Stimulated activated CD8-positive, alpha-beta memory T cell treated with anti-CD3 and anti-CD28 coated beads, Interleukin-12 subunit alpha, Interleukin-12 subunit beta, amount 100 ng/mL, for 4 hours (primary cell): ENCODE measurements at regions not wholly inside any gene's neighbourhood (a gene's known extent, or its start where the extent isn't known, plus 50 kb on each side); places are given as distances from the start of the nearest gene placed in this dataset.

Source experiments
- DNase-seq: peaks from one replicate; pipeline ENCODE4 v3.0.0-alpha.2; 2020; ENCODE audit warnings: low read depth

GRCh38 chr16:66289051-66289680 lies 77.3 kb upstream of the CDH5 start:
- DNase-seq, result no peak

DNA sequence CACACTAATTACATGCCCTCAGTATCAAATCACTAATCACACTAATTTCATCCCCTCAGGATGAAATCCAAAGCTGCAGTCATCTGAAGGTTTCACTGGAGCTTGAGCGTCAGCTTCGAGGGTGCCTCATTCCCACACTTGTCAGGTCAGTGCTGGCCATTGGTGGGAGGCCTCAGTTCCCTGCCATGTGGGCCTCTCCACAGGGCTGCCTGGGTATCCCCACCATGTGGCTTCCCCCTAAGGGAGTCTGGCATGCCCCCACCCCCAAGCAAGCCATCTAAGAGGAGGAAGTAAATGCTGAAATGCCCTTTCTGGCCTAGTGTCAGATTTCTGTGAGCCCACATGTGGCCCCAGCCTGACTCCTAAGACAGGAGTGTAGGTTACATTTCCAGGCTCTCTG lies 78.6 kb upstream of the CDH5 start:
- DNase-seq, result no peak

DNA sequence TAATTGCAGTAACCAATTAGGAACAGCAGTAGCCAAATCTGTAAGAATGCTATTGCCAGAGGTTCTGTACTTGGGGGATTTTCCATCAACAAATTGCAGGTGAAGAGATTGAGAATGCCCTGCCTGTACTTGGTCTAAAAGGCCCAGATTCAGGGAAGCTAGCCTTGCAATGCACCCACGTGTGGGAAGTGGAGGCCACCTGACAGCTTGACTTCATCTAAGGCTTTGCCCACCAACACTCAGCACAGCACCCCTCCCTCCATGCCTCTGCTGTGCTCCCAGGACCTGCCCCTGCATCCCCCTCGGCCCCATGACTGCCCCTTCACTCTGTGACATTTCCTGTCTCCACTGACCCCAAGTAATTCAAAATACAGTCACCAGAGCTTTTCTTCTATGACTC lies 79.1 kb upstream of the CDH5 start:
- no peak for DNase-seq

DNA sequence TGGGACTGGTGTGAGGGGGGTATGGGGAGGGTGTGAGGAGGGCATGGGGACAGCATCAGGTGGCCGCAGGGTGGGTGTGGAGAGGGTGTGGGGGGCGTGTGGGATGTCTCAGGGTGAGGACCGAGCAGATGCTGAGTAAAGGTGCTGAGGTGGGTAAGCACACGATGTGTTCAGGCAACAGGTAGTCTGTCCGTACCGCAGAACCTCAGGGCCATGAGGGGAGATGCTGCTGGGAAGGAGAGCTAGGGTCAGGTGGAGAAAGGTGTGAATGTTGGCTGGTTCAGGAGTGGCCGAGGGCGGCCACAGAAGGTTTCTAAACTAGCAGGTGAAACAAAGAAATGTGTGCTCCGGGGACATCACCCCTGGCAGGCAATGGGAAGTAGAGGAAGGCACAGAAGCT lies 80.0 kb upstream of the CDH5 start:
- no peak for DNase-seq

DNA sequence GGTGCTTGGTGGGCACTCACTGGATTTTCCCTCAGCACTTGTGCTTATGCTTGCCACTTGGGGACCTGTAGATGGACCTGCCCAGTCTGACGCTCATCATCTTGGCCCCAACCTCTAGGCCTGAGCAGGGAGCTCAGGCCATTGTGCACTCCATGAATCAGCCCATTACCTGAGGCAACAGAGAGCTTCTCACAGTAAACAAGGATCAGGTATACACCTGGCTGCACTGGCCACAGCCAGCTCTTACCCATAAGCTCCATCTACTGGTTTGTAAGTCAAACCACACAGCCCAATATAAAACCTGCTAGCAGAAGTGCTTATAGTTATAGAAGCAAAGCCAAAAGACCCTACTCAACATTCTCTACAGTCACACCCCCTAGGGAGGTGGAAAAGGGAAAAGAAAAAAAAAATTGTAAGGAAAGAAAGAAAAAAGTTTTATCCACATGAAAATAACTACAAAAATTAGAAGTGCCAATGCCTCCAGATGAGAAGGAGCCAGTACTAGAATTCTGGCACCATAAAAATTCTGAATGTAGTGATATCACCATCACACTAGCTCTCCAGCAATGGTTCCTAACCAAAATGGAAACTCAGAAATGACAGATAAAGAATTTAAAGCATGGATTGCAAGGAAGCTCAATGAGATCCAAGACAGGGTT lies 87.8 kb upstream of the CDH5 start:
- no peak for DNase-seq

DNA sequence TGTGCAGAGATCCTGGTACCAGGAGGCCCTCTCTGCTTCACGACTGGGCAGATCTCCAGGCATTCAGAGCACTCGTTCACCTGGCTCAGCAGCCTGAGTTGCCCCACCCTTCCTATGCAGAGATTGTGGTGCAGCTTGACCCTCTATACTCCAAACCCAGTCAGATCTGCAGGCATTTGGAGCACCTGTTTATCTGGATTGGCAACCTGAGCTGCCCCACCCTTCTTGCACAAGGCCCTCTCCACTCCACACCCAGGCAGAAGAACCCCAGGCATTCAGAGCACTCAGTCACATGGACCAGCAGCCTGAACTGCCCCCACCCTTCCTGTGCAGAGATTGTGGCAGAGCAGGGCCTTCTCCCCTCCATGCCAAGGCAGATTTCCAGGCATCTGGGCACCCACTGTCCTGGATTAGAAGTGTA lies 88.4 kb upstream of the CDH5 start:
- no peak for DNase-seq

GRCh38 chr16:66277311-66278070 lies 89.0 kb upstream of the CDH5 start:
- DNase-seq, result no peak

- DNase-seq, result no peak
Measured at GRCh38 chr16:66275775-66276428, 90.6 kb upstream of the CDH5 start.

DNA sequence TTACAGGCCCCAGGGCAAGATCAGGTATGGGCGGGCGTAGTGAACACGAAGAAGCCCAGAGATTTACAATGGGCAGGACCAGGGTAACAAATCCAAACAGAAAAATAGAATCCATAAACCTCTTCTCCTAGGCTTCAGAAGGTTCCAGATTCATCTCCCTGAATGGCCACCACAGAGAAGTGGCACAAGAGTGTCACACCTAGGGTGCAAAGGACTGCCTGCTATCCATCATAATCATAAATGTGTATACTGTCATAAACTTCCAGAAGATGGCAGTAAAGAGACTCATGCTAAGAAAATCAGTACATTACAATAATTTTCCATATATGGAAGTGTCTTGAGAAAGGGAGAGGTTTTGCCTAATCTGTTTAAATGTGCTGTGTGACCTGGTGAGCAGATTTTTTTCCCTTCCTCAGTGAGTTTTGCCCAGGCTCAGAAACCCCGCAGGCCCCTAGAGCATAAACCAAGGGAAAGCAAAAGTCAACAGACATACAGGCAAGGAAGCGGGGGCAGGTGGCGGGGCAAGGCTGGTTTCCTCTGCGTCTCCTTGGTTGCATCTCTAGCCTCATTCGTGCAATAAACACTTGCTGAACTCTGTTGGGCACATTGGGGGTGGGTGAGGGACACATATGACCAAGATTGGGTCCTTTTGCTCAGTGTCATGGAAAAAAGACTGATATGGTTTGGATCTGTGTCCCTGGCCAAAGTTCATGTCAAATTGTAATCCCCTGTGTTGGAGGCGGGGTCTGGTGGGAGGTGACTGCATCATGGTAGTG lies 92.0 kb upstream of the CDH5 start:
- DNase-seq, result no peak

DNA sequence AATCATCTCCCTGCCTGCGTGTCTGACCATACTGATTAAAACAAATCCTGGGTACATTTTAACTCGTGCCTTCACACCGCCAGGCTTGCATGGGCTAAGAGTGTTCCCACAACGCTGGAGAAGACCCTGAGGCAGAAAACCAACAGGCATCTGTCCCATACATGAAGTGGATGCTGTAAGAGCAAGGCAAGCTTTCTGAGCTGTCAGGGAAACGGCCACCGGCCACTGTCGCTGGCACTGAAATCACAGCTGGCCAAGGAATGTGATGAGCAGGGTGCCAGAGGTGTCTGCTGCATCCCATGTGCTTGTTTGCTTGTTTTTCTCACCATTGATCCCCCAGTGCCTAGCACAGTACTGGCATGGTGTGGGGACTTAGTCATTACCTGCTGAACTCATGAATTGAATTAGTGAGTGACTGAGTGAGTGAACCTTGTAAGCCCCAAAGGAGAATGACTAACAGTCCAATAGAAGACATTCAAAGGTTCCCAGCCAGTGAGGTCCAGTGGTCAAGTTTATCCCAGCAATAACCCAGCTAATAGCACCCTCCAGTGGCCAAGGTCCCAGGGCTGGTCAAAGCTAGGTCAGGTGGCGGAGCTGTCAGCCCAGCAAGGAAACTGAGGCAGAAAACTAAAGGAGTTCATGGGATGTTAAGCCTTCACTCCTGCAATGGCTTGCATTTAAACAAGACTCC lies 92.7 kb upstream of the CDH5 start:
- DNase-seq, result no peak

- DNase-seq, result no peak
Measured at GRCh38 chr16:66273053-66273452, 93.4 kb upstream of the CDH5 start.

- no peak for DNase-seq
Measured at GRCh38 chr16:66272461-66272860, 94.0 kb upstream of the CDH5 start.

DNA sequence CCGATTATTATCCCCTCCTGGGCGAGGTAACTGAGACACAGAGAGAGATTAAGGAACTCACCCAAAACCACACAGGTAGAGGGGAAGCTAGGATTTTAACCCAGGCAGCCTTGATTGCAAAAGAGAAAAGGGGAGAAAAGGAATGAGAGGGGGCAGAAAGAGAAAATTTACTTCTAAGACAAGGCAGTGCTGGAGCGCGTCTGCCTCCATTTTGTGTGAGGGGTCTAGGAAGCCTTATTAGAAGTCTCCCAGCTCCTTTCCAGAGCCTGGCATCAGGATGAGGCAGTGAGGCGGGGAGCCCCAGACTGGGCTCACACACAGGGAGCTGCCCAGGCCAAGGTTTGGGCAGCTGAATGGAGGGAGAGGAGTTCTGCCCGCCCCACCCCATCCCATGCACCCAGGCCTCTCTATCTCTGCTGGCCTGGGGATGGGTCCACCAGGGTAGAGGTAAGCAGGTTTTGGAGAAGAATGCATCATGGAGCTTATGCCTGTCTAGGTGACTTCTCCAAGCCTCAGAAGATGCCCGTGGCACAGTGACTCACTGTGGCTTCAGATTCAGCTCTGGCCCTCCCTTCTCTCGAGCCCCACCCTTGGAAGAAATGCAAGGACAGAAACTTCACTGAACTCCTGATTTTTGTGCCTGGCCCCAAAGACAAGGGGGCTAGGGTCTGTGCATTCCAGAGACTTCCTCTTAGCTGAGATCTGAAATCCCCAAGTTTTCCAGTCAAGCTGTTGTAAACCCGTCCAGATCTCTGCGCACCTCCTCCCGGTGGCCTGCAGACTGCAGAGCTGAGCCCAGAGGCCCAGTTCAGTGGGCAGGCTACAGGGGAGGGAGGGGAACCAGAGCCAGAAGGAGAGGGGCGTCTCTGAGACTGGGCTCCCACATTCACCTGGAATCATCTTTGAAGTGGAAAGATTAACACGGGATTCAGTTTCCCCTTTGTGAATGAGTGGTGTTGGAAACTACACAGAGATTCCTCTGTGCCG lies 95.1 kb upstream of the CDH5 start:
- no peak for DNase-seq

DNA sequence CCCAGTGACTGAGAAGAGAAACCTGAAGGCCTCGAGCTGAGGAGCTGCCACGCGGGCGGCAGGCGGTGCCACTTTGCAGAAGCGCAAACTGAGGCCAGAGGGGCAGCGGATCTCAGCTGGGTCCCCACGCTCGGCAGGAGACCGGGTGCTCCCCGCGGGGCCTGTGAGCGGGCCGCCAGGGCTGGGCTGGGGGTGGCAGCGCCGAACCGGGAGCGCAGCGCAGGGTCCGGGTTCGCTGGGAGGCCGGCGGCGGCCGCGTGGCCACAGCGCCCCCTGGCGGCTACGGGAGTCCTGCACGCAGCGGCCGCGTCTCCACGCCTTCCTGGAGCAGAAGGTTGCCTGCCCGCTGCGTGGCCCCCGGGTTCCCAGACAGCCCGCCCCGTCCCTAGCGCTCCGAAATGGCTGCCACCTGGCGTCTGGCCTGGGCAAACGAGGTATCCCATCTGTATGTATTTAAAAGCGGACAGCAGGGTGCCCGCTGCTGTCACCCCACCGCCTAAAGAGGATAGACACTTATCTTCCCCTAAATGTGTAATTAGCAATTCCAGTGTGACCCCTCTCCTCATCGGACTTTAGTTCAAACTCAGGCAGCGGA lies 96.1 kb upstream of the CDH5 start:
- DNase-seq, result peak; percentile 17

GRCh38 chr16:66269617-66270332 lies 96.7 kb upstream of the CDH5 start:
- DNase-seq, result no peak

GRCh38 chr16:66267292-66268014 lies 99.0 kb upstream of the CDH5 start:
- no peak for DNase-seq

DNA sequence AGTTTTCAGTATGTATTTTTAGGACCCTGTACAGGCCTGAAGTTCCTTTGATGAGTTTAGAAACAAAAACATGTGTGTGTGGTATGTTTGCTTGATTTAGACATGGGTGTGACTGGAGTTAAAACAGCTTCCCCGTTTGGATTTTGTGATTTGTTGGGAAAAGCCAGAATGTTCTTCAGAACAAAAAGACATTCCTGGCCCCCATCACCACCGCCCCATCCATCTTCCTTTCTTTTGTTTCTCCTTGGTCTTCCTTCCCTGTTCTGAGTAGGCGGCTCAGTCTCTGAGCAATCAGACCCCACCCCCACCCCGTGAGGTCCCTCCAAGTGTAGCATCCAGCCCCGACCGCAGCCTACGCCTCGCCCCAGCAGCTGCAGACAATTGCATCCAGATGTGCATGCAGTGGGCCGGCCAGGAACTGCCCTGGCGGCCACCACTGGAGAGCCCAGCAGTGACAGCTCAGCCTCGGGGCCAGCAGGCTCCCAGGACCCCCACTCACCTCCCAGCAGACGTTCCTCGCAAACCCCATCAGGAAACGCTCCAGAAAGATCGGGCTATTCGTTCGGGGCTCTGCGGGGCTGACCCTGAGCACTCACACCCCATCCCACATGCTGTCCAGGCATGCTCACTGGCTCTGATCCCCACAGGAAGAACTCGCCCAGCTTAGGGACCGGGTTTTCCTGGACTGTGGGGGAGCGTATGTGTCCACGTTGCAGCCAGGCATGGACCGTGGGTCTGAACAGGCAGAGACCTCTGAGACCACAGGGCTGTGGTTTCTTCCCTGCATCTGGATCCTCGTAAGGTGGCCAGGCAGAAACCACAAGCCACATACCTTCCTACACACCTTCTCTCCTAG lies 99.8 kb upstream of the CDH5 start:
- DNase-seq, result no peak
